ENCODE measurements at regions not wholly inside any gene's neighbourhood (a gene's known extent, or its start where the extent isn't known, plus 50 kb on each side); places are given as distances from the start of the nearest gene placed in this dataset.

DNA sequence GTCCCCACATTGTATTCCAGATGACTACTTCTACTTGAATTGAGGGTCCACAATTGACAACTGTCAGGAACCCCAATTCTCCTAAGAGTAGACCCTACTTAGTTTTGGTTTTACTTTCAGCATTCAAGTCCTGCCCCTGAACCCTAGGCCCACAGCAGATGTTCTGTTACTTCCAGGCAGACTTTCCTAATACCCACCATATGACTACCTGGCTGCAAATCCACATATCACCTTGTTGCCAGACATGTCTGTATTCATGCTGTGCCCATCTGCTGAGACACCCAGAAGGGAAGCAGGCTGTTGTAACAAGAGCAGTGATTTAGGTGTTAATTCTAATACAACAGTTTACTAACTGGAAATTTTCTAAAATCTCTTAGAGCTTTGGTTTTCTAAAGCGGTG is 235.1 kb upstream of the CCDC54 start:
- Histone ChIP-seq H3F3A (ENCODE audit: low read depth) (no peaks in the 10 kb centered on the region), H3K4me2 (ENCODE audit: low read depth, low read length, poor library complexity, severe bottlenecking) (no peak overlapping the region), H3K4me3 (ENCODE audit: low read length, poor library complexity, severe bottlenecking) (no peak overlapping the region), H3K4me1 (ENCODE audit: insufficient read depth, low read length, poor library complexity, severe bottlenecking) (no peaks in the 10 kb centered on the region), H3K9ac (ENCODE audit: low read depth, low read length, poor library complexity, severe bottlenecking) (no peak overlapping the region), H3K36me3 (ENCODE audit: insufficient read depth, low read length) (no peaks in the 10 kb centered on the region), H4K20me1 (ENCODE audit: insufficient read depth, low read length, poor library complexity, severe bottlenecking) (no peaks in the 10 kb centered on the region), H3K79me2 (ENCODE audit: insufficient read depth, low read length) (no peaks in the 10 kb centered on the region), H3K27me3 (ENCODE audit: insufficient read depth, low read length, poor library complexity, severe bottlenecking) (no peaks in the 10 kb centered on the region), H2AFZ (ENCODE audit: low read length) (no peak overlapping the region), H3K9me3 (ENCODE audit: insufficient read depth, low read depth, low read length) (no peaks in the 10 kb centered on the region), H3K9me2 (replicated peaks; ENCODE audit: low read depth, low read length) (no peaks in the 10 kb centered on the region; the same call in 1 of the 2 replicates)
- TF ChIP-seq, protein P1, sequence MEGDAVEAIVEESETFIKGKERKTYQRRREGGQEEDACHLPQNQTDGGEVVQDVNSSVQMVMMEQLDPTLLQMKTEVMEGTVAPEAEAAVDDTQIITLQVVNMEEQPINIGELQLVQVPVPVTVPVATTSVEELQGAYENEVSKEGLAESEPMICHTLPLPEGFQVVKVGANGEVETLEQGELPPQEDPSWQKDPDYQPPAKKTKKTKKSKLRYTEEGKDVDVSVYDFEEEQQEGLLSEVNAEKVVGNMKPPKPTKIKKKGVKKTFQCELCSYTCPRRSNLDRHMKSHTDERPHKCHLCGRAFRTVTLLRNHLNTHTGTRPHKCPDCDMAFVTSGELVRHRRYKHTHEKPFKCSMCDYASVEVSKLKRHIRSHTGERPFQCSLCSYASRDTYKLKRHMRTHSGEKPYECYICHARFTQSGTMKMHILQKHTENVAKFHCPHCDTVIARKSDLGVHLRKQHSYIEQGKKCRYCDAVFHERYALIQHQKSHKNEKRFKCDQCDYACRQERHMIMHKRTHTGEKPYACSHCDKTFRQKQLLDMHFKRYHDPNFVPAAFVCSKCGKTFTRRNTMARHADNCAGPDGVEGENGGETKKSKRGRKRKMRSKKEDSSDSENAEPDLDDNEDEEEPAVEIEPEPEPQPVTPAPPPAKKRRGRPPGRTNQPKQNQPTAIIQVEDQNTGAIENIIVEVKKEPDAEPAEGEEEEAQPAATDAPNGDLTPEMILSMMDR (conservative IDR thresholded peaks at IDR 0.05; ENCODE audit: low read length): no peak
- TF ChIP-seq EZH2phosphoT487 (IDR thresholded peaks at IDR 0.05; ENCODE audit: borderline replicate concordance): no peak

DNA sequence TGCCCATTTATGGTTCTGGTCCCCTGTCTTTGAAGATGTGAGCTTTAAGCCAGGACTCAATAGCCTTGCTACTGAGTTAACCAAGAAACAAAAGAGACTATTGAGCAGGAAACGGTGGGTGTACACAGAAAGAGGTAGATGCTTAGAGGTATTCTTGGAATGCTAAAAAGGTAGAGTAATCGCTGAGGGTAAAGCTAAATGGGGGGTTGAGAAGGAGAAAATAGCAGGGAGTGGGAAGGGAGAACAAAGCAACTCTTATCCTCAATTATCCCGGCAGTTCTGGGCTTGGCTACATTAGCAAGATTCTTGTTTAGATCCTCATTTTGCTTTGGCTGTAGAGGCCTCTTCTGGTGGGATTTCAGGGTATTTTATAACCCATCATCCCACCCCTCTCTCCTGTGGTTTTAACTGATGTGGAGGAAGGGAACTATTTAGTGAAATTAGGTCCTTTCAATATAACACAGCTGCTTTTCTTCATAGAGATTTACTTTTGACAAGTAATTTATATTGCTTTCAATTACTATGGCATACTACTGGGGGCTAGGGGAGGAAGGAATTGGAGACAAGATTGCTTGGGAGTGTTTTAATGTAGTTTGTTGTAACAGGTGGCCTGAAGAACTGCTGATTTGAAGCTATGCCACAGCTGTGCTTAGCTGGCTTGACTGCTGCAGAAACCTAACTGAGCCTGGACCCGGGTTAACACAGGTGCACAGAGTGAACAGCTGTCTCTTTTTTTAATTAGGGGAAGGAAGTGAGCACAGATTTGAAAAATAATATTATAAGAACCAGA is 234.3 kb upstream of the CCDC54 start:
- no peaks in the 10 kb centered on the region for H3K9me3 ChIP-seq (ENCODE audit: insufficient read depth, low read depth, low read length)
- no peaks in the 10 kb centered on the region for H3K4me1 ChIP-seq (ENCODE audit: insufficient read depth, low read length, poor library complexity, severe bottlenecking)
- TF ChIP-seq EZH2phosphoT487 (IDR thresholded peaks at IDR 0.05; ENCODE audit: borderline replicate concordance): no peak
- TF ChIP-seq, protein P1 (conservative IDR thresholded peaks at IDR 0.05; ENCODE audit: low read length): no peak
- no peak overlapping the region for H3K4me2 ChIP-seq (ENCODE audit: low read depth, low read length, poor library complexity, severe bottlenecking)
- no peaks in the 10 kb centered on the region for H3K27me3 ChIP-seq (ENCODE audit: insufficient read depth, low read length, poor library complexity, severe bottlenecking)
- no peak overlapping the region for H2AFZ ChIP-seq (ENCODE audit: low read length)
- H3K9ac ChIP-seq (ENCODE audit: low read depth, low read length, poor library complexity, severe bottlenecking): no peak overlapping the region
- no peaks in the 10 kb centered on the region for H3K79me2 ChIP-seq (ENCODE audit: insufficient read depth, low read length)
- H3F3A ChIP-seq (ENCODE audit: low read depth): no peaks in the 10 kb centered on the region
- H3K9me2 ChIP-seq (replicated peaks; ENCODE audit: low read depth, low read length): no peaks in the 10 kb centered on the region; the same call in 1 of the 2 replicates
- no peaks in the 10 kb centered on the region for H3K36me3 ChIP-seq (ENCODE audit: insufficient read depth, low read length)
- no peak overlapping the region for H3K4me3 ChIP-seq (ENCODE audit: low read length, poor library complexity, severe bottlenecking)
- no peaks in the 10 kb centered on the region for H4K20me1 ChIP-seq (ENCODE audit: insufficient read depth, low read length, poor library complexity, severe bottlenecking)

DNA sequence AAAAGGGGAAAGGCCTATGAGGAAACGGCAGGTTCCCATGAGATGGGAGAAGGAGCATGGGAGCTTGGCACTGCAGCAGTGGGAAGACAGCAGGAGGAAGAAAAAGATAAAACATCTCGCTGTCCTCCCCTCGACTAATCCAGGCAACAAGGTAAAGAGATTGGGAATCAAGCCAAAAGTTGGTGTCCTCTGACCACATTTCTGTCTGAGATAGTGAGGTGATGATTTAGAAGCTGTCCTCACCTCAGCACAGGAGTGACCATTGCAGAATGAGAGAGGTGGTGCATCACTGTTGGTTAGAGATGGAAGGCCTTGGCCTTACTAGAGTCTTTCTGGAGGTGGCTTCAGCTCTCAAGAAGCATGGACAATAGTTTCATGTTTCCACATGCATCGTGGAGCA is 226.6 kb upstream of the CCDC54 start:
- Histone ChIP-seq H2AFZ (ENCODE audit: low read length) (no peak overlapping the region), H3K9me2 (replicated peaks; ENCODE audit: low read depth, low read length) (no peaks in the 10 kb centered on the region), H3F3A (ENCODE audit: low read depth) (no peaks in the 10 kb centered on the region), H3K4me1 (ENCODE audit: insufficient read depth, low read length, poor library complexity, severe bottlenecking) (no peaks in the 10 kb centered on the region), H3K4me2 (ENCODE audit: low read depth, low read length, poor library complexity, severe bottlenecking) (no peak overlapping the region), H3K9me3 (ENCODE audit: insufficient read depth, low read depth, low read length) (no peaks in the 10 kb centered on the region), H4K20me1 (ENCODE audit: insufficient read depth, low read length, poor library complexity, severe bottlenecking) (no peaks in the 10 kb centered on the region), H3K79me2 (ENCODE audit: insufficient read depth, low read length) (no peaks in the 10 kb centered on the region), H3K9ac (ENCODE audit: low read depth, low read length, poor library complexity, severe bottlenecking) (no peak overlapping the region), H3K27me3 (ENCODE audit: insufficient read depth, low read length, poor library complexity, severe bottlenecking) (no peaks in the 10 kb centered on the region), H3K4me3 (ENCODE audit: low read length, poor library complexity, severe bottlenecking) (no peak overlapping the region), H3K36me3 (ENCODE audit: insufficient read depth, low read length) (no peaks in the 10 kb centered on the region)
- TF ChIP-seq, protein P1 (conservative IDR thresholded peaks at IDR 0.05; ENCODE audit: low read length): no peak
- TF ChIP-seq EZH2phosphoT487 (IDR thresholded peaks at IDR 0.05; ENCODE audit: borderline replicate concordance): no peak
